ENCODE measurements at regions not wholly inside any gene's neighbourhood (a gene's known extent, or its start where the extent isn't known, plus 50 kb on each side); places are given as distances from the start of the nearest gene placed in this dataset.

DNA sequence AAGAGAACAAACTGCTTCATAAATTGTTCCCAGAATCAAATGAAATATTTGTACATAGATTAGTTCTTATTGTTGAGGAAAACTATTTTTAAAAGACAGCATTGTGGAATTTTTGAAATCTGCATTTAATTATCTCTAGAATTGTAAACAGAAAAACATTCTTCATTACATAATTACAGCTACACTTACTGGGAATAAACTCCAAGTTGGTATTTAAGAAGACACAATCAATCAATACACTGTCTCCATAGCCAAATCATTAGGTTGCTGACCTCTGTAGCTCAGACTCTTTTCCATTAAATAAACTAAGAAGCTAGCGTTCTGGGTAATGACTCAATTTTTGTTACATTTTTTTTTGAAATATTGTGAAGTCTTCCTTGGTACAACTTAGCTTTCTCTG is 70.2 kb upstream of the PIEZO2 start:
- TF ChIP-seq, protein P1, sequence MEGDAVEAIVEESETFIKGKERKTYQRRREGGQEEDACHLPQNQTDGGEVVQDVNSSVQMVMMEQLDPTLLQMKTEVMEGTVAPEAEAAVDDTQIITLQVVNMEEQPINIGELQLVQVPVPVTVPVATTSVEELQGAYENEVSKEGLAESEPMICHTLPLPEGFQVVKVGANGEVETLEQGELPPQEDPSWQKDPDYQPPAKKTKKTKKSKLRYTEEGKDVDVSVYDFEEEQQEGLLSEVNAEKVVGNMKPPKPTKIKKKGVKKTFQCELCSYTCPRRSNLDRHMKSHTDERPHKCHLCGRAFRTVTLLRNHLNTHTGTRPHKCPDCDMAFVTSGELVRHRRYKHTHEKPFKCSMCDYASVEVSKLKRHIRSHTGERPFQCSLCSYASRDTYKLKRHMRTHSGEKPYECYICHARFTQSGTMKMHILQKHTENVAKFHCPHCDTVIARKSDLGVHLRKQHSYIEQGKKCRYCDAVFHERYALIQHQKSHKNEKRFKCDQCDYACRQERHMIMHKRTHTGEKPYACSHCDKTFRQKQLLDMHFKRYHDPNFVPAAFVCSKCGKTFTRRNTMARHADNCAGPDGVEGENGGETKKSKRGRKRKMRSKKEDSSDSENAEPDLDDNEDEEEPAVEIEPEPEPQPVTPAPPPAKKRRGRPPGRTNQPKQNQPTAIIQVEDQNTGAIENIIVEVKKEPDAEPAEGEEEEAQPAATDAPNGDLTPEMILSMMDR (IDR thresholded peaks at IDR 0.05): no peak
- TF ChIP-seq POLR2A (IDR thresholded peaks at IDR 0.05): no peak

All from thyroid gland (tissue), 4 donors.